Mesothelial cell of epicardium (in vitro differentiated cells): ENCODE measurements at regions not wholly inside any gene's neighbourhood (a gene's known extent, or its start where the extent isn't known, plus 50 kb on each side); places are given as distances from the start of the nearest gene placed in this dataset.

Source experiments
- DNase-seq, 2 experiments: peaks; one replicate each; pipeline ENCODE4 v3.0.0; 2021; ENCODE audit warnings: low spot score in 2 of 2; ENCODE audit not compliant: unreplicated experiment in 2 of 2
- H3K27ac Mint-ChIP-seq: 2 replicates; pipeline ENCODE4 v1.8.0; 2021; ENCODE audit warnings: mixed read lengths
- H3K27me3 Mint-ChIP-seq: 2 replicates; pipeline ENCODE4 v1.8.0; 2021; ENCODE audit warnings: low read depth, mixed read lengths
- H3K36me3 Mint-ChIP-seq: 2 replicates; pipeline ENCODE4 v1.8.0; 2021; ENCODE audit warnings: mixed read lengths
- H3K4me1 Mint-ChIP-seq: 2 replicates; pipeline ENCODE4 v1.8.0; 2021; ENCODE audit warnings: mixed read lengths
- H3K4me3 Mint-ChIP-seq: 2 replicates; pipeline ENCODE4 v1.8.0; 2021; ENCODE audit warnings: mild to moderate bottlenecking, moderate library complexity, mixed read lengths
- H3K9me3 Mint-ChIP-seq: 2 replicates; pipeline ENCODE4 v1.8.0; 2021; ENCODE audit warnings: mixed read lengths
- TF ChIP-seq, protein P1 (sequence below): fragments of 200-600 bp; sonication (generic); IDR thresholded peaks from one replicate; pipeline ENCODE4 v1.5.0; 2021; ENCODE audit warnings: antibody characterized with exemption; ENCODE audit not compliant: unreplicated experiment

DNA sequence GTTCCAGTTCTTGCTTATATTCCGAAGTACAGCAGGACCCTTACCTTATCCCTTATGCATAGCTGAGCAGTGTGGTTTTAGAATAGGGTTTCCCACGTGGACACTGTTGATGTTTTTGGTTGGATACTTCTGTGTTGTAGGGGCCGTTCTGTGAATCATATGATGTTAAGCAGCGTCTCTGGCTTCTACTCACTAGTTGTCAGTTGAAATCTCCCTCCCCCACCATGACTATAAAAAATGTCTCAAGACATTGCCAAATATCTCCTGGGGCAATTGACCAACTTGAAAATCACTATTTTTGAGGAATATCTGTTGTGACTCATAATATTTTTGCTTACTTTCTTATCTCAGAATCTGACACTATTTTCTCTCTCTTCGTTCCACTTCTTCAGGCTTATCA, 713.7 kb downstream of the TSN start:
- TF ChIP-seq, protein P1, sequence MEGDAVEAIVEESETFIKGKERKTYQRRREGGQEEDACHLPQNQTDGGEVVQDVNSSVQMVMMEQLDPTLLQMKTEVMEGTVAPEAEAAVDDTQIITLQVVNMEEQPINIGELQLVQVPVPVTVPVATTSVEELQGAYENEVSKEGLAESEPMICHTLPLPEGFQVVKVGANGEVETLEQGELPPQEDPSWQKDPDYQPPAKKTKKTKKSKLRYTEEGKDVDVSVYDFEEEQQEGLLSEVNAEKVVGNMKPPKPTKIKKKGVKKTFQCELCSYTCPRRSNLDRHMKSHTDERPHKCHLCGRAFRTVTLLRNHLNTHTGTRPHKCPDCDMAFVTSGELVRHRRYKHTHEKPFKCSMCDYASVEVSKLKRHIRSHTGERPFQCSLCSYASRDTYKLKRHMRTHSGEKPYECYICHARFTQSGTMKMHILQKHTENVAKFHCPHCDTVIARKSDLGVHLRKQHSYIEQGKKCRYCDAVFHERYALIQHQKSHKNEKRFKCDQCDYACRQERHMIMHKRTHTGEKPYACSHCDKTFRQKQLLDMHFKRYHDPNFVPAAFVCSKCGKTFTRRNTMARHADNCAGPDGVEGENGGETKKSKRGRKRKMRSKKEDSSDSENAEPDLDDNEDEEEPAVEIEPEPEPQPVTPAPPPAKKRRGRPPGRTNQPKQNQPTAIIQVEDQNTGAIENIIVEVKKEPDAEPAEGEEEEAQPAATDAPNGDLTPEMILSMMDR, result no peak
- Mint-ChIP-seq H3K27ac (peak overlapping the region; percentile 11), H3K27me3 (no peaks in the 10 kb centered on the region), H3K9me3 (peaks cover 3% of the 10 kb centered on the region), H3K4me1 (peaks cover 40% of the 10 kb centered on the region), H3K36me3 (no peaks in the 10 kb centered on the region), H3K4me3 (no peak overlapping the region)
- no peak for DNase-seq

DNA sequence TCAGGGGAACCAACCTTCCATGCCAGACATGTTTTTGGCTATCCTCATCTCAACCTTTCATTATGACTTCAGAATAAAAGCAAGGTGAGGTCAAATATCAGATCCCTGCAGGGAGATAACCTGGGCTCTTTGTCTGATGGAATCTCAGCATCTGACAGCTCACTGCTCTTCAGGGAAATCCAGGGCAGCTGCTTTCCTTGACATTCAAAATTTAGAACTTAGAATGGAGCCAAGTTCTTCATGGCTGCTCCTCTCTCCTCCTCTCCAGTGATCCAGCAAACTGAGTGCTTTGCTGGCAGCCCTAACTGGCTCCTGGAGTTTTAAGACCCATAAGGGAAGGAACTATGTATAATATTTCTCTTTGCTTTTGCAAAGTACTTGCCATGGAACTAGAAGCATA, 716.3 kb downstream of the TSN start:
- DNase-seq, result no peak
- Mint-ChIP-seq H3K4me1 (peaks cover 40% of the 10 kb centered on the region), H3K9me3 (no peaks in the 10 kb centered on the region), H3K27ac (no peak overlapping the region), H3K27me3 (no peaks in the 10 kb centered on the region), H3K4me3 (no peak overlapping the region), H3K36me3 (no peaks in the 10 kb centered on the region)
- TF ChIP-seq, protein P1, result no peak

DNA sequence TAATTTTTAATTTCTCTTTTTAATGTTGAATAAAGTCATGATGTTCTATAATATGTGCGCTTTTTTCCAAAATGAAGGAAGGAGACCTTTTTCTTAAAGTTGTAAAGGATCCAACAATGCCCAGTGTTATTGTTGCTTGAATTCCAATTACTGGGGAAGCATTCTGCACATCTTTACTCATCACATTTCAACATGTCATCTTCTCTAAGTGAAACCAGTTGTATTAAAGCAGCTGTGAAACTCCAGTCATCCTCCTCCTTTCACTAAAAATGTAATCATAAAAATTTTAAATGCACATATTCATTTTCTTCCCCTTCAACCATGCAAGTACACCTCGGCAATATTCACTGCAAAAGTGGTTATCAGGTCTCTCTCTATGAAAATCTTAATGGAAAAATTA, 722.7 kb downstream of the TSN start:
- DNase-seq, result no peak
- Mint-ChIP-seq H3K4me3 (no peak overlapping the region), H3K4me1 (peaks cover 15% of the 10 kb centered on the region), H3K36me3 (no peaks in the 10 kb centered on the region), H3K9me3 (peaks cover 12% of the 10 kb centered on the region), H3K27ac (no peak overlapping the region), H3K27me3 (no peaks in the 10 kb centered on the region)
- TF ChIP-seq, protein P1, result no peak

DNA sequence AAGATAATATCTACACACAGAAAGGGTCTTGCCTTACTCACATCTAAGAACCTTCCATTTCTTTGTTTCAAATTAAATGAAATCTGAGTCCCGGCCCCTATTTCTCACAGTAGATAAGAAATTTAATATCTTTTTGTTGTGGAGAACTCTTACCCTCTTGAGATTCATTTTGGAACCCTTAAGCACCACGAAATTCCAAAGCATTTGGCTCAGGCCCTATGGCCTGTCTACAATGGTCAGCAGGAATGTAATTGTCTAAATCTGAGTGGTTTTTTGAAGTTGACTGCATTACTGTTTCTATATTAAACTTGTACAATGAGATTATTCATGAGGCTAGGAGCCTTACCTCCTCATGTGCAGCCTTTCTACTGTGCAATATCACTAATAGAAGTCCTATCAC, 723.3 kb downstream of the TSN start:
- Mint-ChIP-seq H3K27ac (no peak overlapping the region), H3K27me3 (no peaks in the 10 kb centered on the region), H3K36me3 (no peaks in the 10 kb centered on the region), H3K9me3 (peaks cover 12% of the 10 kb centered on the region), H3K4me3 (no peak overlapping the region), H3K4me1 (peaks cover 15% of the 10 kb centered on the region)
- DNase-seq, result no peak
- TF ChIP-seq, protein P1, result no peak

DNA sequence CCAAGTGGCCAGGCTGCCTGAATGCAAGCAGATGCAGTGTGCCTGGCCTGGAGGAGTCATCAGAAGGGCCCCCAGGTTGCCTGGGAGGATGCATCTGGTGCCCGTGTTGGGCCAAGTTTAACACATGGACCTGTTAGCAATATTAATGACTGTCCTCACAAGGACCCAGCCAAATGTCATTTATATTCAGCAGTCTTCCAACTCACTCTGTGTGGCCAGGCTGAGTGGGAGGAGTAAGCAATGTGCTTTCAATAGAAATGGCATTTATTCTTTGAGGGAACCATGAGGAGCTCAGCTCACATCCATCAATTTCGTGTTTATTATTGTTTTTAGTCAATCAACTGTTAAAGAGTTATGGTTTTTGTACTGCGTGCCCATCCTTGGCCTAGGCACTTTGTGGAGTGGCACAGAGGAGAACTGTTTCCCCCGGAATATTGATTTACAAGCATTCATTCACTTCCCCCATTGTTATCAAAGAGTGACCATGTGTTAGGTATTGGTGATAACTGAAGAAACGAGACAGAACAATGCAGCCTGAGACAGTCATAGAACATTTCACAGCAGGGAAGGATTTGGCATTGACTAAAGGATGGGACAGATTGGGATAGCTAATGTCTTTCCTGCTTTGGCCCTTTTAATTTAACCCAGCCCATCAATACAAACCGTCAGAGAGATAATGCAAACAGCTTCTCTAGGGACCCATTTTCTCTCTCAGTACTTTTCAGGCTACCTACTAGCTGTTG, 725.2 kb downstream of the TSN start:
- TF ChIP-seq, protein P1, result no peak
- H3K4me3 Mint-ChIP-seq, result no peak overlapping the region
- H3K4me1 Mint-ChIP-seq, result peaks cover 15% of the 10 kb centered on the region
- no peaks in the 10 kb centered on the region for H3K27me3 Mint-ChIP-seq
- H3K27ac Mint-ChIP-seq, result no peak overlapping the region
- peaks cover 12% of the 10 kb centered on the region for H3K9me3 Mint-ChIP-seq
- no peak for DNase-seq
- no peaks in the 10 kb centered on the region for H3K36me3 Mint-ChIP-seq
